Heart right ventricle (tissue), 16 donors: ENCODE measurements at regions not wholly inside any gene's neighbourhood (a gene's known extent, or its start where the extent isn't known, plus 50 kb on each side); places are given as distances from the start of the nearest gene placed in this dataset.

Experiments used
- ATAC-seq, 8 donors: fragments of 200-7000 bp; cut with Tn5 transposase; one replicate each; pipeline ENCODE4 v1.9.1; 2020; ENCODE audit warnings: mild to moderate bottlenecking in 8 of 8, moderate library complexity in 8 of 8, moderate number of reproducible peaks in 1 of 8
- DNase-seq, 2 donors: peaks; one replicate each; pipeline ENCODE4 v3.0.0-alpha.2; 2020
- H3K27ac ChIP-seq, 10 donors: fragments of 200-600 bp; sonication (generic) in 2 of 10; one replicate each; pipeline versions ENCODE4 v1.5.0 to v1.8.0; 2020 to 2022; ENCODE audit warnings: mild to moderate bottlenecking in 3 of 10
- H3K27me3 ChIP-seq, 7 donors: fragments of 200-600 bp; one replicate each; pipeline ENCODE4 v1.8.0; 2021 to 2022; ENCODE audit warnings: mild to moderate bottlenecking in 2 of 7
- H3K36me3 ChIP-seq, 9 donors: fragments of 200-600 bp; sonication (generic) in 1 of 9; one replicate each; pipeline versions ENCODE4 v1.5.0 to v1.8.0; 2020 to 2022; ENCODE audit warnings: mild to moderate bottlenecking in 2 of 9
- H3K4me1 ChIP-seq, 9 donors: fragments of 200-600 bp; sonication (generic) in 1 of 9; one replicate each; pipeline versions ENCODE4 v1.5.0 to v1.8.0; 2020 to 2022; ENCODE audit warnings: mild to moderate bottlenecking in 4 of 9
- H3K4me3 ChIP-seq, 10 donors: fragments of 200-600 bp; sonication (generic) in 2 of 10; one replicate each; pipeline versions ENCODE4 v1.5.0 to v1.8.0; 2020 to 2022; ENCODE audit warnings: mild to moderate bottlenecking in 7 of 10, moderate library complexity in 2 of 10
- H3K9me3 ChIP-seq, 11 donors: fragments of 200-600 bp in 10 of 11; sonication (generic) in 2 of 11; one replicate each; pipeline versions ENCODE4 v1.5.0 to v1.8.0; 2013 to 2022; ENCODE audit warnings: mild to moderate bottlenecking in 2 of 11, control low read depth in 1 of 11, moderate library complexity in 1 of 11
- CTCF ChIP-seq, 9 donors: fragments of 200-600 bp; sonication (generic) in 2 of 9; IDR thresholded peaks; one replicate each; pipeline versions ENCODE4 v1.5.0 to v1.8.0; 2021 to 2022; ENCODE audit warnings: antibody characterized with exemption in 9 of 9, mild to moderate bottlenecking in 5 of 9, moderate library complexity in 1 of 9
- whole genome bisulfite sequencing, 2 donors: extraction: QIAGEN DNeasy Blood & Tissue Kit; methylation state at CpG; one replicate each; pipeline ENCODE4 v1.1.7; 2013; ENCODE audit warnings: inconsistent platforms in 1 of 2; 5-methylcytosine and 5-hydroxymethylcytosine counted together
- intact Hi-C, 10 donors: fragments of 100-400 bp; cut with DNase I; formaldehyde crosslinking; loops; one replicate each; pipeline versions ENCODE4 v1.11.1 to v1.14.2; 2022
- donor health status: Arrhythmogenic right ventricular cardiomyopathy.
- donor health status: ischemic (EF 13 %, LVEDD 7.1; RV severe dilation, severe dysfunction).
- donor health status: healthy with polysubstance abuse.
- donor health status: DM: no; HTN: yes; CAD: no.
- donor health status: DM: no; HTN: no; CAD: no.
- donor health status: ischemic (EF 25% LVEDD 6.9; RV normal size, moderate dysfunction).
- donor health status: ischemic (EF 25% LVEDD 5.7; RV mildly dilated, moderate dysfunction).
- donor health status: healthy.
- donor health status: DM: yes; HTN: yes; CAD: no.
- donor health status: Ischemic cardiomyopathy.
- donor health status: ischemic (EF 35%, LVEDD 5.7; RV mildly dilated, moderate dysfunction).
- donor health status: nonischemic (EF 11% LVEDD 7.7; RV severe dilation, severe dysfunction).
- donor health status: DM: yes; HTN: yes; CAD: no.
- donor health status: PGD.
- donor health status: ischemic (EF 29% LVEDD 5.4; RV normal size, mild dysfunction).
- donor health status: nonischemic (EF 23%, LVEDD 6.1; RV moderate dilation, normal function).

DNA sequence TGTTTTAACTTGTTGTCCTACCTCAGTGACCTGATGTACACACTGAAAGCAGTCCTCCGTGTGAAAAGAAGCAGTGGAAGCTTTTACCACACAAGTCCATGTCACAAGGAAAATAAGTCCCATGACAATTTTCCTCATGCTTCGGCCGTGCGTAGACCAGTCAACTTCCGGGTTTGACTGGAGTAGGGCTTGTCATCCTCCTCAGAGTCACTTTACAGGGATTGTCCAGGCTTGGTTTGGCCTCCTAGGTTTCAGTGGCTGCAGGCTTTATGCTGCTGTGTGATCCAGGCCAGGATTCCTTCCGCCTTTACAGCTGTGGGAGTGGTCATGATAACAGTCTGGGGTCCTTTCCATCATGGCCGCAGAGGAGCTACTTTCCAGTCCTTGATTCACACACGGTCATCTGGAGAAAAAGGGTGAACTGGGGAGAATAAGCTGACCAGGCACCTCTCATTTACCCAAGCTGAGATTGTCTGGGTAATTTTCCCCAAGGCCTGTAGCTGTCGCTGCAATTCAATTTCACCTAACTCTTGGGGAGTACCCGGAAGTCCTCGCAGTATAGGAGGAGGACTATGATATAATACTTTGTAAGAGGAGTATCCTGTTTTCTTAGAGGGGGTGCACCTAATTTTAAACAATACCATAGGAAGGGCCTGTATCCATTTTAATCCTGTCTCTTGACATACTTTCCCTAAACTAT lies 206.1 kb upstream of the KLF8 start:
- intact Hi-C loops, result no loop called here

DNA sequence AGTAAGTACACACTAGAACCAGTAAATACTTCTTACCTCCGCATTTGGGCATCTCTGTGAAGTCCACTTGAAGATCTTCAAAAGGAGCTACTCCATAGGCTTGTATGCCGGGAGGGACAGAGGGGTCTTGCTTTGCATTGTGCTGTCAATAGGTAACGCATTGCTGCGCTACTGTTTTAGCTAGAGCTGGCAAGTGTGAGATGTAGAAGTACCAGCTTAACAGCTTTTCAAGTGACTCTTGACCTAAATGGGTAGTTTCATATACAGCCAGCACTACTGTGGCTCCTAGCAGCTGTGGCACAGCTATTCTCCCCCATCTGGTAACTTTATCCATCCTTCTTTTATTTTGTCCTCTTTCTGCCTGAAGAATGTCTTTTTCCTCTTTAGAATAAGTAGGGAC lies 205.3 kb upstream of the KLF8 start:
- H3K9me3 ChIP-seq, result no peaks in the 10 kb centered on the region
- H3K36me3 ChIP-seq, result no peaks in the 10 kb centered on the region
- no peak for ATAC-seq
- TF ChIP-seq CTCF (IDR thresholded peaks at IDR 0.05), result no peak
- no peaks in the 10 kb centered on the region for H3K27me3 ChIP-seq
- DNase-seq, result no peak
- H3K27ac ChIP-seq, result no peak overlapping the region
- H3K4me3 ChIP-seq, result no peak overlapping the region
- 96 to 98% methylated on average over 4 of the region's 4 CpGs for WGBS, 2 donors
- H3K4me1 ChIP-seq, result no peaks in the 10 kb centered on the region
- intact Hi-C loops, result no loop called here

More for the DNA sequence above, 206.1 kb upstream of the KLF8 start:
- H3K36me3 ChIP-seq, result no peaks in the 10 kb centered on the region
- no peak for TF ChIP-seq CTCF (IDR thresholded peaks at IDR 0.05)
- no peak for ATAC-seq
- no peaks in the 10 kb centered on the region for H3K4me1 ChIP-seq
- no peaks in the 10 kb centered on the region for H3K27me3 ChIP-seq
- no peak for DNase-seq
- no peak overlapping the region for H3K27ac ChIP-seq
- WGBS, 2 donors, result 79 to 83% methylated on average over 11 of the region's 11 CpGs
- no peaks in the 10 kb centered on the region for H3K9me3 ChIP-seq
- no peak overlapping the region for H3K4me3 ChIP-seq

- Histone ChIP-seq H3K27me3 (no peaks in the 10 kb centered on the region), H3K9me3 (no peaks in the 10 kb centered on the region), H3K4me3 (no peak overlapping the region), H3K27ac (no peak overlapping the region), H3K36me3 (no peaks in the 10 kb centered on the region), H3K4me1 (no peaks in the 10 kb centered on the region)
- 72 to 84% methylated on average over 5 of the region's 5 CpGs for WGBS, 2 donors
- DNase-seq, result no peak
- intact Hi-C loops, result no loop called here
- TF ChIP-seq CTCF (IDR thresholded peaks at IDR 0.05), result no peak
- ATAC-seq, result no peak
These were observed 203.0 kb upstream of the KLF8 start for GRCh38 chrX:56029188-56029587.

DNA sequence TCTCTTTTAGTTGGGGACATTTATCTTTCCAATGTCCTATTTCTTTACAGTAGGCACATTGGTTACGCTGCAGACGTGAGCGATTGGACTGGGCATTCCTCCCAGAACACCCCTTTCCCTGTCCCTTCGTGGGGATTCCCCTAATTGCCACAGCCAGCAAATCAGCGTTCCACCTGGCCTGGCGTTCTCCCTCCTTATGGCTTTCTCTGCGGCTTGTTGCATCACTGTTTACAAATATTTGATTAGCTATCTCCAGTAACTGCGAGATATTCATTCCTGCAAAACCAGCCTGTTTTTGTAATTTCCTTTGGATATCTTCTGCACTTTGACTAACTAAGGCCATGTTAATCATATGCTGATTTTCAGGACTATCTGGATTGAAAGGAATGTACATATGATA lies 202.5 kb upstream of the KLF8 start:
- ATAC-seq (no peak), DNase-seq (no peak)
- H3K4me1 ChIP-seq, result no peaks in the 10 kb centered on the region
- no peak overlapping the region for H3K4me3 ChIP-seq
- TF ChIP-seq CTCF (IDR thresholded peaks at IDR 0.05), result no peak
- no peak overlapping the region for H3K27ac ChIP-seq
- intact Hi-C loops, result no loop called here
- no peaks in the 10 kb centered on the region for H3K27me3 ChIP-seq
- H3K9me3 ChIP-seq, result no peaks in the 10 kb centered on the region
- WGBS, 2 donors, result 91 to 95% methylated on average over 8 of the region's 8 CpGs
- H3K36me3 ChIP-seq, result no peaks in the 10 kb centered on the region
